AG04449 (cell line): ENCODE measurements at regions not wholly inside any gene's neighbourhood (a gene's known extent, or its start where the extent isn't known, plus 50 kb on each side); places are given as distances from the start of the nearest gene placed in this dataset.
"Not testable (repeated sequence)": the region's sequence is repeated elsewhere in the genome, so short reads cannot be mapped to it uniquely, and the experiment has no call there.

Experiments used
- CTCF ChIA-PET: fragments of 350-600 bp; formaldehyde crosslinking; extraction: SDS; loops from one replicate; lab custom pipeline; 2021; ENCODE audit warnings: antibody characterized with exemption; lab: Yijun Ruan, JAX
- POLR2A ChIA-PET: fragments of 400-600, 350-600 bp; formaldehyde crosslinking; extraction: SDS; loops from one replicate; lab custom pipeline; 2020; ENCODE audit warnings: antibody characterized with exemption, inconsistent platforms; lab: Yijun Ruan, JAX
- DNase-seq: peaks from one replicate; pipeline ENCODE4 v3.0.0-alpha.2; 2010; ENCODE audit warnings: low read depth, low spot score
- H3K4me3 ChIP-seq: 2 replicates; pipeline ENCODE4 v1.5.1; 2011; ENCODE audit warnings: low read depth, mild to moderate bottlenecking, control low read depth, low read length
- CTCF ChIP-seq: IDR thresholded peaks from one replicate; pipeline ENCODE4 v1.5.1; 2011; ENCODE audit warnings: mild to moderate bottlenecking, moderate library complexity, low read length, control low read depth, inconsistent platforms; ENCODE audit not compliant: insufficient read depth; ENCODE audit errors: missing control alignments

DNA sequence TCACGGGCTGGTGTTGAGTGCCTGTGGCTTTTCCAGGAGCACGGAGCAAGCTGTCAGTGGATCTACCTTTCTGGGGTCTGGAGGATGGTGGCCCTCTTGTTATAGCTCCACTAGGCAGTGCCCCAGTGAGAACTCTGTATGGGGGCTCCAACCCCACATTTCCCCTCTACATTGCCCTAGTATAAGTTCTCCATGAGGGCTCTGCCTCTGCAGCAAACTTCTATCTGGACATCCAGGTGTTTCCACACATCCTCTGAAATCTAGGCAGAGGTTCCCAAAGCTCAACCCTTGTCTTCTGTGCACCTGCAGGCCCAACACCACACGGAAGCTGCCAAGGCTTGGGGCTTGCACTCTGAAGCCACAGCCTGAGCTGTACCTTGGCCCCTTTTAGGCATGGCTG, 157.3 kb downstream of the MRPL39 start:
- DNase-seq = no peak
- no peak overlapping the region for H3K4me3 ChIP-seq
- ChIA-PET POLR2A (no interaction called here), CTCF (no interaction called here)
- TF ChIP-seq CTCF = no peak

GRCh38 chr21:25441835-25442234, 165.4 kb downstream of the MRPL39 start:
- CTCF ChIA-PET = no interaction called here
- POLR2A ChIA-PET = no interaction called here
- no peak for TF ChIP-seq CTCF
- H3K4me3 ChIP-seq = no peak overlapping the region
- DNase-seq = no peak

DNA sequence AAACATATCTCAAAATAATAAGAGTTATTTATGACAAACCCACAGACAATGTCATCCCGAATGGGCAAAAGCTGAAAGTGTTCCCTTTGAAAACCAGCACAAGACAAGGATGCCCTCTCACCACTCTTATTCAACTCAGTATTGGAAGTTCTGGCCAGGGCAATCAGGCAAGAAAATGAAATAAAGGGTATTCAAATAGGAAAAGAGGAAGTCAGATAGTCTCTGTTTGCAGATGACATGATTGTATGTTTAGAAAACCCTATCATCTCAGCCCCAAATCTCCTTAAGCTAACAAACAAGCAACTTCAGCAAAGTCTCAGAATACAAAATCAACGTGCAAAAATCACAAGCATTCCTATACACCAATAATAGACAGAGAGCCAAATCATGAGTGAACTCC, 169.8 kb downstream of the MRPL39 start:
- DNase-seq = not testable (repeated sequence)

DNA sequence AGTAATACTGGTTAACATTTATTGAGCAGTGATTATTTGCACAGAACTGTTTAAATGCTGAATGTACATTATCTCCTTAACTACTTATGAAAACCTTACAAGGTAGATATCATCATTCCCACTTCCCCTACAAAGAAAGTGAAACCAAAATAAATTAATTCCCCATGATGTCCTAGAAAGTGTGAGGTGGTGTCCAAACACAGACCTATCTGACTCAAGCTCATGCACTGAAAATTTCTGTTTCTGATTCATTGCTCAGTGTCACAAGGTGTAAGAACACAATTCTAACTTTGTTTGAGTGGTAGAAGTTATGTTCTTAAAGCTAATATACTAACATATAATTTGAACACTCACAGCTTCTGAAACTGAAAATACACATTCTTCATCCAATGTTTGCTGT, 178.7 kb downstream of the MRPL39 start:
- DNase-seq = no peak
- ChIA-PET POLR2A (no interaction called here), CTCF (interaction anchor here (0.6 kb wide), 1 partner anchor 8 kb away, joined by 3 read pairs; no protein-coding TSS in a partner anchor)
- H3K4me3 ChIP-seq = no peak overlapping the region
- TF ChIP-seq CTCF = no peak

More for the DNA sequence above, 169.8 kb downstream of the MRPL39 start:
- H3K4me3 ChIP-seq, POLR2A ChIA-PET, CTCF ChIA-PET: not testable (repeated sequence)

DNA sequence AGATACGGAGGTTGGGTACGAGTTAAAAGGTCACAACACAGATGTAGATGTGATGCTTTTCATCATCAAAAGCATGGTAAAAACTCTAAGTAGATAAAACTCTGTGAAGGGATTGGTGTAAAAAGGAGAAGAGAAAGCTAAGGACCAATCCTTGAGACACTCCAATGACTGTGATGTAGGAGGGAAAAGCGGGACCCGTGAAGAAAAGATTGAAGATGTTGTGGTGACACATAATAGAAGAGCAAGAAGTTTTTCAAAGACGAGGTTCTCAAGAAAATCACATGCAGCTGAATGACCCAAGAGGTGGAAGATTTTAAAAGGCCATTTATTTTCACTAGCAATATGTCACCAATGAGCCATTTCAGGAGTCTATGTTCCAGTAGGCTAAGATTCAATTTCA, 179.5 kb downstream of the MRPL39 start:
- H3K4me3 ChIP-seq = no peak overlapping the region
- CTCF ChIA-PET = interaction anchor here (1.3 kb wide), 1 partner anchor 146 kb away, joined by 3 read pairs; no protein-coding TSS in a partner anchor
- no peak for TF ChIP-seq CTCF
- no peak for DNase-seq
- POLR2A ChIA-PET = no interaction called here

DNA sequence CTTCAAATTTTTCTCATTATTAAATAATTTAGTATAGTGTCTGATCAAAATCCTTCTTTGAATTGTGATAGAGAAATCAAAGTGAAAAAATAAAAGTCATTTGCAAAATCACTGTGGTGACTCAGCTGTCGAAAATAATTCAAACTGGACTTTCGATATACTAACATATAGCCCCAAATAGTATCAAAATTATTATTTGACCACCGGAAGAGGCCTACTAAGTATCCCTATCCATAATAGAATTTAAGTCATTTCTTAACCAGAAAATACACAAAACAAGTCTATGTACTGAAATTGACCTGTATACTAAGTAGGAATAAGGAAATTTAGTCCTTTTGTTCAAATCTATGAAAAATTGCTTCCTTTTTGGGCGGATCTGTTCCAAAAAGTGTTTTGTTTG, 180.7 kb downstream of the MRPL39 start:
- no peak for DNase-seq
- H3K4me3 ChIP-seq = no peak overlapping the region
- ChIA-PET POLR2A (no interaction called here), CTCF (interaction anchor here (1.3 kb wide), 1 partner anchor 148 kb away, joined by 3 read pairs; no protein-coding TSS in a partner anchor)
- TF ChIP-seq CTCF = no peak

- no peak overlapping the region for H3K4me3 ChIP-seq
- DNase-seq = no peak
- ChIA-PET POLR2A (no interaction called here), CTCF (no interaction called here)
- TF ChIP-seq CTCF = no peak
These were observed 182.1 kb downstream of the MRPL39 start for GRCh38 chr21:25425156-25425555.
